ENCODE measurements at regions not wholly inside any gene's neighbourhood (a gene's known extent, or its start where the extent isn't known, plus 50 kb on each side); places are given as distances from the start of the nearest gene placed in this dataset.

- TF ChIP-seq CTCF (conservative IDR thresholded peaks at IDR 0.05) (no peak), EZH2 (IDR thresholded peaks at IDR 0.05; ENCODE audit: low read depth) (no peak)
These were observed 55.6 kb upstream of the KL start for GRCh38 chr13:32960626-32961025.
